A549 (cell line): ENCODE measurements at regions not wholly inside any gene's neighbourhood (a gene's known extent, or its start where the extent isn't known, plus 50 kb on each side); places are given as distances from the start of the nearest gene placed in this dataset.

Source experiments
- ATAC-seq, 2 experiments: fragments of 200-7000 bp in 1 of 2; fragments of >200 bp in 1 of 2; cut with Nextera tagmentation in 1 of 2; cut with Tn5 transposase in 1 of 2; 3 replicates each; pipeline versions ENCODE4 v1.8.0 to v1.9.1; 2018 to 2020; ENCODE audit warnings: mild to moderate bottlenecking in 1 of 2, moderate library complexity in 1 of 2
- CTCF ChIA-PET: fragments of 300-600 bp; sonication (Branson Sonifier 250); formaldehyde crosslinking; extraction: SDS; loops from one replicate; lab custom pipeline; 2021; ENCODE audit warnings: antibody characterized with exemption, inconsistent platforms; lab: Yijun Ruan, JAX
- POLR2A ChIA-PET: fragments of 350-600 bp; formaldehyde crosslinking; extraction: SDS; loops from one replicate; lab custom pipeline; 2021; ENCODE audit warnings: antibody characterized with exemption, inconsistent platforms; lab: Yijun Ruan, JAX
- DNase-seq, 2 experiments: peaks; one replicate each; pipeline versions ENCODE4 v3.0.0 to v3.0.0-alpha.2; 2011 to 2016; ENCODE audit warnings: low read depth in 1 of 2, low spot score in 1 of 2
- FAIRE-seq: peaks from 2 replicates; lab custom pipeline; 2011; peaks lifted over from hg19 to GRCh38; lab: Jason Lieb, UNC
- H3K27ac ChIP-seq, 2 experiments: fragments of >200 bp; sonication (Bioruptor Twin); formaldehyde crosslinking; 3 replicates each; pipeline ENCODE4 v1.5.1; 2016 to 2017
- H3K4me1 ChIP-seq: fragments of >200 bp; sonication (Bioruptor Twin); formaldehyde crosslinking; 3 replicates; pipeline ENCODE4 v1.6.1; 2016
- H3K4me2 ChIP-seq: fragments of >200 bp; sonication (Bioruptor Twin); formaldehyde crosslinking; 3 replicates; pipeline ENCODE4 v1.6.1; 2016
- H3K4me3 ChIP-seq: fragments of >200 bp; sonication (Bioruptor Twin); formaldehyde crosslinking; 3 replicates; pipeline ENCODE4 v1.5.1; 2016
- H3K9me3 ChIP-seq: fragments of >200 bp; sonication (Bioruptor Twin); formaldehyde crosslinking; 3 replicates; pipeline ENCODE4 v1.6.1; 2016
- KDM5A ChIP-seq: fragments of 200-600 bp; sonication (generic); IDR thresholded peaks from 2 replicates; pipeline ENCODE4 v1.6.1; 2016; ENCODE audit warnings: antibody characterized with exemption, mild to moderate bottlenecking
- WGBS: methylation state at CpG from one replicate; pipeline ENCODE4 v1.1.6; 2017; ENCODE audit errors: missing lambda C conversion rate; 5-methylcytosine and 5-hydroxymethylcytosine counted together
- small RNA-seq, 6 experiments: library from RNA; depleted of rRNA; stranded (forward); fragments of <200 nt; gene quantifications; one replicate each; pipeline ENCODE3, GENCODE V24; 2012
- TF ChIP-seq, protein P1 (sequence below): fragments of >200 bp; sonication (Bioruptor Twin); formaldehyde crosslinking; IDR thresholded peaks from 3 replicates; pipeline ENCODE4 v1.6.1; 2016

DNA sequence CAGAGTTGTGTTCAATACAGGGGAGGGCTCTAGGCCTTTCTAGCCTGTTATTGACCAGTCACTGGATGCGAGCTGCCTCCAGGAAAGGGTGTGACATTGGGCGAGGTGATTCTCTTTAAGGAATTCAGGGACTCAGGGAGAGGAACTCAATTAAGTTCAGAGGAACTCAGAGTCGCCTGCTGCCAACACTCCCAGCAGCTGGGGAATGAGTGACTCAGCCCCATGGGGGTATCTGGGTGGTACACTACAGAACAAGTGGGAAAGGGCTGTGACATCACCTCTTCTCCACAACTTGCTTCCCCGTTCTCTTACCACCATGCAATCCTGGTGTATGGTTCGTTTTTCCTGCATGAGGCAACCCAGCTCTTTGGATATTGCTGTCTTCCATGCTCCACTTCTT, 50.4 kb upstream of the CYRIA start:
- no peak for ATAC-seq
- WGBS: 7% methylated on average over 5 of the region's 5 CpGs
- Histone ChIP-seq H3K4me1 (no peaks in the 10 kb centered on the region), H3K4me3 (no peak overlapping the region), H3K27ac (no peak overlapping the region), H3K4me2 (no peak overlapping the region), H3K9me3 (no peaks in the 10 kb centered on the region)
- no peak for DNase-seq
- no peak for FAIRE-seq
- ChIA-PET POLR2A (no interaction called here), CTCF (interaction anchor here (1.0 kb wide), 1 partner anchor 41 kb away, joined by 3 read pairs; no protein-coding TSS in a partner anchor)
- TF ChIP-seq, protein P1, sequence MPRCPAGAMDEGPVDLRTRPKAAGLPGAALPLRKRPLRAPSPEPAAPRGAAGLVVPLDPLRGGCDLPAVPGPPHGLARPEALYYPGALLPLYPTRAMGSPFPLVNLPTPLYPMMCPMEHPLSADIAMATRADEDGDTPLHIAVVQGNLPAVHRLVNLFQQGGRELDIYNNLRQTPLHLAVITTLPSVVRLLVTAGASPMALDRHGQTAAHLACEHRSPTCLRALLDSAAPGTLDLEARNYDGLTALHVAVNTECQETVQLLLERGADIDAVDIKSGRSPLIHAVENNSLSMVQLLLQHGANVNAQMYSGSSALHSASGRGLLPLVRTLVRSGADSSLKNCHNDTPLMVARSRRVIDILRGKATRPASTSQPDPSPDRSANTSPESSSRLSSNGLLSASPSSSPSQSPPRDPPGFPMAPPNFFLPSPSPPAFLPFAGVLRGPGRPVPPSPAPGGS: no peak
- TF ChIP-seq KDM5A: no peak
- TF ChIP-seq, all 56 proteins: peak for 0

Small RNA genes lying in the stretch of these regions (small RNA-seq; reads per million reads assigned to genes)
- 0 reads per million in 6 experiments for gene RN7SKP168
